Activated CD8-positive, alpha-beta memory T cell treated with anti-CD3 and anti-CD28 coated beads, Interleukin-2, amount 50 U/mL, for 24 hours (primary cell): ENCODE measurements at regions not wholly inside any gene's neighbourhood (a gene's known extent, or its start where the extent isn't known, plus 50 kb on each side); places are given as distances from the start of the nearest gene placed in this dataset.

Experiments used
- DNase-seq: peaks from one replicate; pipeline ENCODE4 v3.0.0-alpha.2; 2020; ENCODE audit errors: extremely low read depth

DNA sequence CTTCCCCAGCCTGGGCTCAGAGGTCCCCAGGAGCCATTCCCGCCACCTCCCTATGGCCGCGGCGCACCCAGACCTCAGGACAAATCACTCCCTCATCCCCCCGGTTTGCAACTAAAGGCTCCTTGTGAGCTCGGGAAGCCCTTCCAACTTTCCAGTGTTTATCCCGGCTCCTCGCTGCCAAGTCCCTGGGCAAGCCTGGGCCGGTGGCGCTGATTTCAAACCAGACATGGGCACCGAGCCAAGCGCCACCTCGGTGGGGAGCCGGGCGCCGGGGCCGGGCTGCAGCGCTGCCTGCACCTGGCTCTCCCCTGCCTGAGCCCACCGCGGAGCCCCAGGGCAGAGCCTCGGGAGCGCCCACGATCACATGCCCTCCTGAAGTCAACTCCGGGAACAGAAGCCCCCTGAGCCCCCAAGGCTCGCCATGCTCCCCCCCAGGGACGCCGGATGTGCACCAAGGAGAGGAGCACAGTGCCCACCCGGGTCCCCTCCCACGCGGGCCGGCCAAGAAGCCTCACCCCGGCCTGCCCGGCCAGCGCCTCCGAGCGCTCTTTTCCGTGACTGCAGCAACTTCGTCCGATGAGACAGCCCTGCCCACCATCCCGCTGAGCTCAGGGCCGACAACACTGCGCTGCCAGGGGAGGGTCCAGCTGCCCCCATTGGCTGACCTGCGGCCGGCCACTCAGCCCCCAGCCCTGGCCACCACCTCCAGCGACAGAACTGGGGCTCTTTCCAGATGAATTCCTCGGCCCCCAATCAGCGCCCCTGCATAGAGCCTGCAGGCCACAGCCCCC is 50.0 kb downstream of the NCOR2 start:
- DNase-seq = no peak

- no peak for DNase-seq
Measured at GRCh38 chr12:124516850-124517249, 50.6 kb downstream of the NCOR2 start.

DNA sequence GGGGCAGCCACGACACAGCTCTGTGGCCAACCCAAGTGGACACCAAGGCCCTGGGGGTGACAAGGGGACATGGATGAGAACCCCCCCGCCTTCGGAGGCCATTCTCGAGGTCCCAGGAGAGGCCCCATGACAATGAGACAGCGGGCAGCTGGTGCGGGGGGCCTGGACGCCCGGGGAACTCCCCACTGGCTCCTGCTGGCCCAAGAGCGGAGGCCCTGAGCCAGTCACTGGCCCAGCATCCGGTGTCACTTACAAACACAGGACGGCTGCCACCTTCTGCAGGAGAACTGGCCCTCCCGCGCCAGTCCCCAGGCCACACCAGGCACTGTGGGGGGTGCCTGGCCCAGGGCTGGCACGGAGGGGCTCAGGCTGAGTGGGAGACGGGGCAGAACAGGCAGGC is 51.4 kb downstream of the NCOR2 start:
- DNase-seq = no peak

- DNase-seq = no peak
Measured at GRCh38 chr12:124514996-124515932, 52.1 kb downstream of the NCOR2 start.

- DNase-seq = no peak
Measured at GRCh38 chr12:124514145-124514995, 53.0 kb downstream of the NCOR2 start.

DNA sequence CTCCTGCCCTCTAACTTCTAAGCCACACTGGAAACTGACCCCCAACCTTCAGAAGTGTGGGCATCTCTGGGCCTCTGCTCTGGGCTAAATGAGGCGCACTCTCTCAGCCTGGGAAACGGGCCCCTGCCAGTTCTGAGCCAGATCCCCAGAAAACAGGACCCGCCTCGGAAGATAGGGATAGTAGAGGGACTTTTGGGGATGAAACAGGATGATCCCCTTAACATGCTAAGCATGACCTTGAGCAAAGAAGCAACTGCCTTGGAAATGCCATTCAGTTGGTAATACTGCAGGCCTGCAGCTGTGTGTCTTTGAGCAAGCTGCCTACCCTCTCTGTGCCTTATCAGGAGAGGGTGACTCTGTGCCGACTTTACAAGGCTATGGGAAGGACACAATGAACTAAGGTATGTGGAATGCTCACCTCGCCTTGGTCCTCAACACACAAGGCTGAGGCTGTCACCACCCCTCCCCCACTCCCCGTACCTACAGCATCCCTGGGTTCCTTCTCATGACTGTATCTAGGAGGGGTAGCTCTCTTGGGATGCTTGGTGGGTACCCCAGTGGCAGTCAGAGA is 54.0 kb downstream of the NCOR2 start:
- DNase-seq = no peak

- DNase-seq = no peak
Measured at GRCh38 chr12:124512667-124513296, 54.6 kb downstream of the NCOR2 start.

DNA sequence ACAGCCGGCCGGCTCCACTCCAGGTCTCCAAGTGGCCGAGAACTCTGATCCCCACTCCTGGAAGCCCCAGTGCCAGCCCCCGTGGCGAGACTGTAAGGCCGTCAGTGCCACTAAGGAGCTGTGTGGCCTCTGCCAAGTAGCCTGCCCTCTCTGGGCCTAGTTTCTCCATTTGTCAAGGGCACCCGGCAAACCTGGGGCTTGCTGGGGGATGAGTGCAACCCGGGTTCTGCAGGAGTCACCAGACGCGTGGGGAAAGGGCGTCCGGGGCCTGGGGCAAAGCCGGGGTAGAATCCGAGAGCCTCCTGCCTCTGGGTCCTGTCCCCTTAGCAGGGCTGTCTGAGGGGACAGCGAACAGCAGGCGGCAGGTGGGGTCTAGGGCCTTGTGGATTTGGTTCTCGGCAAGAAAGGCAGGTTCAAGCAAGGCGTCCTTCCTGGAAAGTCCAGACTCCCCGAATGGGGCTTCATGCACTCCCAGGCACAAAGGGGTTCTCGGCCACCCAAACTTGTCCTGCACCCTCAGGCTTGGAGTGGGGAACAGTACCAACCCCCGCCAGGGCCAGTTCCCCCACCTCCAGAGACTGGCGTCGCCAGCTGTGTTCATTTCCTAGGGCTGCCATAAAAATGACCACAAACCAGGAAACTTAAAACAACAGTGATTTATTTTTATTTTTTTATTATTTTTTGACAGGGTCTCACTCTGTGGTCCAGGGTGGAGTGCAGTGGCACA is 56.0 kb downstream of the NCOR2 start:
- no peak for DNase-seq

DNA sequence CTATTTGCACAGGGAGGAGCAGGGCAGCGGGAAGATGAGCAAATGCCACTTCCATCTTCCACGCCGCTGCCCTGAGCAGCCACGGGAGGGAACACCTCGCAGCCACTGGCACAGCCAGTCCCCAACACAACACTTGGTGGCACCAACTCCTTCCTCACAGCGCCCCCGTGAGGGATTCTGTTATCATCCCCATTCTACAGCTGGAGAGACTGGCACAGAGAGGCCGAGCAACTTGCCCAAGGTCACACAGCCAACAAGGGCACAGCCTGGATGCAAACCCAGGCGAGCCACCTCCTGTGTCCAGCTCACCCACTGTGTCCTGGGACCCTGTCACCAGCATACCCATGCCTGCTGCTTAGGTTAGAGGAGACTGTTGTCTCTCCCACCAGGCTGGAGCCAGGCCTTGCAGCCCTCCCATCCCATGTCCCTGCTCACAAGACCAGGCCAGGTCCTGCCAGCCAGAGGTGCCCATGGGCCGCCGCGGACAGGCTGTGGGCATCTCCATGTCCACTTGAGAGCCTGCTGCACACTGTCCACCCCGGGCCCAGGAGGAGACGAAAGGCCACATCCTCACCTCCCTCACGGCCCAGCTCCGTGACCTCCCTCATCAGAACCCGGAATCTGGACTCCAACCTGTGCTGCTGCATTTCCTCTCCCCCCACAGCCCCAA is 57.0 kb downstream of the NCOR2 start:
- DNase-seq = no peak

- DNase-seq = no peak
Measured at GRCh38 chr12:124509676-124510300, 57.6 kb downstream of the NCOR2 start.

GRCh38 chr12:124509300-124509675 is 58.1 kb downstream of the NCOR2 start:
- no peak for DNase-seq

DNA sequence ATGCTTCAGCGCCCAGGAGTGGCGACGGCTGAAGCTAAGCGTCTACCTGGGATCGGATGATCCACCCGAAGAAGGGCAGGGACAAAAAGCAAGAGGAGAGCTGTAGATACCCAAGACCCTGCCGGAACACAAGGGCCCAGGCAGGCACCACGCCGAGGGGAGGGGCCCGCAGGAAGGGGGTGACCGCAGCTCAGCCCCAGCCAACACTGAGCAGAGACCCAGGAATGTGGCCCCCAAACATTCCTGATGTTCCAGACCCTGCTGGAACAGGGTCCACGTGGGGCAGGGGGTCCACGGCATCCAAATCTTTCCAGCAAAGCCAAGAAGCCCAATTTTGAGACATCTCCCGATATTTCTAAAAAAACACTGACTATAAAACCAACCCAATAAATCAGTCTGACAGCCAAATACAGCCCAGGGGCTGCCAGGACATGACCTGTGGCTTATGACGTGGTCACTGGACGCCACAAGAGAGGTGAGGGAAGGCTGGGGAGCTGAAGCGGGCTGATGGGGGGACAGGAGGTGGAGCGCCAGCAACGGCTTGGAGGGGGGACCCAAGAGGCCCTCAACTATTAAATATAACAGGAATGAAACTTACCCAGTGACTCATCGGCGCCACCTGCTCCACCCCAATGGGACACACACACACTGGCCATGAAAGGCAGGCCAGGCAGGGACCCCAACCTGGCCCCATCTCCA is 58.9 kb downstream of the NCOR2 start:
- no peak for DNase-seq

- DNase-seq = no peak
Measured at GRCh38 chr12:124507188-124508109, 60.0 kb downstream of the NCOR2 start.

- no peak for DNase-seq
Measured at GRCh38 chr12:124506832-124507153, 60.6 kb downstream of the NCOR2 start.

DNA sequence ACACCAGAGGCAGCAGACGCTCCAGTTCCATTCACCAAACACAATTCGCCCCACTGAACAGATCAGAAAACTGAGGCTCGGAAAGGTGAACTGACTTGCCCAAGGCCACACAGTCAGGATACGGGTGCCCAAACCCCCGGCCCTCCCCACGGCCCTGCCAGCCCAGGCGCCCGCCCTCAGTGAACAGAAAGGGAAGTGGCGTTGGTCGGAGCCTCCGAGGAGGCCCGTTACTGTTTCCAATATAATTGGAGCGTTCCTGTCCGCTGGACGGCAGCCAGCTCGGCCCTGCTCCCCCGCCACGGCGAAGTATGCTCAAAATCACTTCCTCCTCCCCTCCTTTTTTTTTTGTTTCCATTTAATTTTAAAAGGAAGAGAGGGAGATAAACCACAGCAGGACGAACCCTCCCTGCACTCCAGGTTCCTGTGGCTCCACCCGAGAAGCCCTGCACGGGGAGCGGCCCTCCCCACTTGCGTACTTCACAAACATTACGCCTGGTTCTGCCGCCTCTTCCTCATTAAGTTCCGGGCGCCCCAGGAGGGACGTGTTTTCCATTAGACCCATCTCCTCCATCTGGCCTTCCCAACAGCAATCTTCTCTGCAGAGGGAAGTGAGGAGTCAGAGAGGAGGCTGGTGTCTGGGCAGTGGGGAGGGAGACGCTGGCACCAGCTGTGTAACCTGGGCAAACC is 61.1 kb downstream of the NCOR2 start:
- no peak for DNase-seq

- no peak for DNase-seq
Measured at GRCh38 chr12:124505001-124505818, 62.2 kb downstream of the NCOR2 start.
